Dendritic cell treated with granulocyte-macrophage colony-stimulating factor and Interleukin-4, amounts not matched to agents 40 ng/mL and 50 ng/mL, for 4 days (primary cell): ENCODE measurements at regions not wholly inside any gene's neighbourhood (a gene's known extent, or its start where the extent isn't known, plus 50 kb on each side); places are given as distances from the start of the nearest gene placed in this dataset.
"Not testable (repeated sequence)": the region's sequence is repeated elsewhere in the genome, so short reads cannot be mapped to it uniquely, and the experiment has no call there.

Experiments used
- H3K27ac Mint-ChIP-seq: one replicate; pipeline ENCODE4 v1.8.0; 2022; ENCODE audit warnings: mild to moderate bottlenecking, mixed read lengths
- H3K27me3 Mint-ChIP-seq: one replicate; pipeline ENCODE4 v1.8.0; 2022; ENCODE audit warnings: mild to moderate bottlenecking, mixed read lengths
- H3K36me3 Mint-ChIP-seq: one replicate; pipeline ENCODE4 v1.8.0; 2022; ENCODE audit warnings: low read depth, mixed read lengths
- H3K4me1 Mint-ChIP-seq: one replicate; pipeline ENCODE4 v1.8.0; 2022; ENCODE audit warnings: low read depth, mixed read lengths
- H3K4me3 Mint-ChIP-seq: one replicate; pipeline ENCODE4 v1.8.0; 2022; ENCODE audit warnings: mild to moderate bottlenecking, moderate library complexity, mixed read lengths
- H3K9me3 Mint-ChIP-seq: one replicate; pipeline ENCODE4 v1.8.0; 2022; ENCODE audit warnings: mixed read lengths
- intact Hi-C: fragments of 100-400 bp; cut with micrococcal nuclease; formaldehyde crosslinking; loops from one replicate; pipeline ENCODE4 v1.15.0; 2022

DNA sequence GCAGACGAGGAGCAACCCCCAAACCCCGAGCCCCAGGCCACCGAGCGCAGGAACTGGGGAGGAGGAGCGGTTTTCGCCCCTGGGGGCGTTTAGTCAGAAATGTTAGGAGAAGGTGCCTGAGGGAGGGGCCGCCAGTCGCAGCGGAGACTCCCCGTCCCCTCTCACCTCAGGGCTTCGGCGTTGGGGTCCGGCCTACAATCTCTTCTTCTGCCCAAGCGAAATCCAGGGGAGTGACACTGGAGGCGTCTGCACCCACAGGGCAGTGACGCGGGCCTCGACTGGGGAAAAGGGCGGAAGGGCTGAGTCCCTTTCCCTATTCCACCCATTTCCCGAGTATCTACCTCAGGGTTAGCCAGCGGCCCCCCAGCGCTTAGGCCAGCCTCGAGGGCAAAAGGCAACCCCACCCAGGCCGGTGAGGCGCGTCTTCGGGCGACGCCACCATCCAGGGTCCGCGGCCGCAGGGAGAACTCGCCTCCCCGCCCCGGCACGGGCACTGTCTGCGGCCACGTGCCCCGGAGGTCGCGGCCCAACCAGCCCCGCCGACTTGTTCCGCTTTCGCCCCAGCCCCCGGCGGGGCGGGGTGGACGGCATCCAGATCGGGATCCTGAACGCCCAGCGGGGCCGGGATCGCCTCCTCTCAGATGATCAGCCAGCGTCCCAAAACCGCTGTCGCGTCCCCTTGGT is 118.7 kb upstream of the BARHL2 start:
- peaks cover 17% of the 10 kb centered on the region for H3K4me1 Mint-ChIP-seq
- H3K36me3 Mint-ChIP-seq, result no peaks in the 10 kb centered on the region
- no peaks in the 10 kb centered on the region for H3K9me3 Mint-ChIP-seq
- peak overlapping the region; percentile 54 for H3K4me3 Mint-ChIP-seq
- intact Hi-C loops, result no loop called here
- no peak overlapping the region for H3K27ac Mint-ChIP-seq
- peaks cover 98% of the 10 kb centered on the region for H3K27me3 Mint-ChIP-seq

DNA sequence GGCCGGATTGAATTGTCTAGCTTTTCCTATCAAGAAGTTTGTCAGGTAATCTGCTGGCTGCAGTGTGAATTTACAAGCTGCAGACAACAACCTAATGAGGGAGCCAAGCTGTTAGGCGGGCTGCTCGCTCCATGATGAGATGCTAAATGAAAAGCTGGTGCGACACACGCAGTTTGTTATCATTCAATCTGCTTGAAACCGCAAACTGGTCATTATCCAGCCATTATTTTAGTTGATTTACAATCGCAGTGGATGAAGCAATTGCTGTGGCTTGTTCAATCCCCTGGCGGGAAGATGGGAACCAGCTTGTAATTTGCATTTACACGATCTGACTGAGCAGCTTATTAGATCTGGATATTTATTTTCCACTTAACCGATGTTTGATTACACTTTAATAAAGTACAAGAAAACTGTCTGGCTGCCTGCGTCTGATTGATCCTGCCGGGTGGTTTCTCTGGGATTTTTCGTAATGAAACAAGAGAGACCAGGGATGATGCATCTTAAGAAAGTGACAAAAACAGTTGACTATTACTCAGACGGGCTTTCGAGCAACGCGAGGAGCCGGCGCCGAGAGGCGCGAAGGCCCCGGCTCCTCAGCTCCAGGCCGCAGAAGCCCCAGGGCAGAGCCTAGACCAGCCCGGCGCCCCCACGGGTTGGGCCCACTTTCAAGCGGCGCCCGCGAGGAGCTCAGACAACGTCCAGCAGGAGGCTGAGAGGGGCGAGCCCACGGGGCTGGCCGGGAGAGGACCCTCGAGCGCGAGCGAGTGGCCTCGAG is 118.0 kb upstream of the BARHL2 start:
- Mint-ChIP-seq H3K4me1 (peaks cover 17% of the 10 kb centered on the region), H3K27ac (no peak overlapping the region), H3K9me3 (no peaks in the 10 kb centered on the region), H3K4me3 (peak overlapping the region; percentile 26), H3K27me3 (peaks cover 95% of the 10 kb centered on the region), H3K36me3 (no peaks in the 10 kb centered on the region)
- intact Hi-C loops, result no loop called here

DNA sequence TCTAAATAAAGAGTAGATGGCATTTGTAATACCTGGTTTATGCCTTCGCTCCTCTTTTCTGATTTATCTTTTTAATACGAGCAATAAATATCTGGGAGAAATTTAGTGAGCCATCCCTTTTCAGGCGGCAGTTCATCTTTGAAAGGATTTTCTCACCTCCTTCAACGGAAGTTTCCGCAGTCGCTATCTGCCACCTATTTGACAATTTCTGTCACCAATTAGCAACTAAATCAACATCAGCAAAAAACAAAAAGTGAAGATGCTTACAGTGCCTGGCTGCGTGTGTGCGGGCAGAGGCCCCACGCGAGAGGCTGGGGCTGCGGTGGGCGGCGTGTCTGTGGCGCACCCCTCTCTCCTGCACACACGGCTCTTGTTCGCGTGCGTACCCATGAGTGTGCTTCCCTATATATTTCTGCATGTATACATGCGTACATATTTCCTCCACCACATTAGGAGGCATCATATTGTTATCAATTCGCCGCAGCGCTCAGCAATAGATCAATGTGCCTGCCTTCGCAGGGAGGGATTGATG is 117.3 kb upstream of the BARHL2 start:
- peaks cover 17% of the 10 kb centered on the region for H3K4me1 Mint-ChIP-seq
- peaks cover 94% of the 10 kb centered on the region for H3K27me3 Mint-ChIP-seq
- no peaks in the 10 kb centered on the region for H3K9me3 Mint-ChIP-seq
- intact Hi-C loops, result no loop called here
- no peak overlapping the region for H3K27ac Mint-ChIP-seq
- no peaks in the 10 kb centered on the region for H3K36me3 Mint-ChIP-seq
- H3K4me3 Mint-ChIP-seq, result no peak overlapping the region

DNA sequence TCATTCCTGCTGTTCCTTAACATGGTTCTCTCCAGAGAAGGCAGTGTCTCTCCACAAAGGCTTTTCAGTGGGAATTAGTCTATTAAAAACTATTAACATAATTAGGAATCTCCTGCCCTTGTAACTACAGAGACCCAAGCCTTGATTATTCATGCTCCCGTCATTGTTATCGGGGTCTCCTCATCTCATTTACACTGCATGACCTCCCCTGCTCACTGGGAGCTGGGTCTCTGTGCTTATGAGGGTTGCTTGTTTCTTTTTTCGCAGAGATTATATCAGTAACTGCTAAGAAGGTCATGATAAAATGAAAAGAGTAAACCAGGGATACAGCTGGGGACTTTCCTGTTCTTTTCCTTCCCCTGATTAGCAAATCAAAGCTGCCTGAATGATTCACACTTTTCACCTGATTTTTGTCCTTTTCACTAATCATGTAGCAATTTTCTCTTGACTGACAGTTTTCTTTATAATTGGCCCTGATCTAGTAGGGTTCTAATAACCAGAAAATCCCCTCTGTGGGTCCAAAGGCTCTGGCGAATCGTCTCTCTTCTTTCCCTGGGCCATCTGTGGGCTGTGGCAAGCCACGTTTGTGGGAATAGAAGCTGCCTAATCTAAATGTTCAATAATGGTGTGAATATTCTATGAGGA is 116.5 kb upstream of the BARHL2 start:
- Mint-ChIP-seq H3K27me3 (peaks cover 92% of the 10 kb centered on the region), H3K9me3 (no peaks in the 10 kb centered on the region), H3K36me3 (no peaks in the 10 kb centered on the region), H3K4me1 (peaks cover 17% of the 10 kb centered on the region), H3K4me3 (no peak overlapping the region), H3K27ac (no peak overlapping the region)
- intact Hi-C loops, result no loop called here

DNA sequence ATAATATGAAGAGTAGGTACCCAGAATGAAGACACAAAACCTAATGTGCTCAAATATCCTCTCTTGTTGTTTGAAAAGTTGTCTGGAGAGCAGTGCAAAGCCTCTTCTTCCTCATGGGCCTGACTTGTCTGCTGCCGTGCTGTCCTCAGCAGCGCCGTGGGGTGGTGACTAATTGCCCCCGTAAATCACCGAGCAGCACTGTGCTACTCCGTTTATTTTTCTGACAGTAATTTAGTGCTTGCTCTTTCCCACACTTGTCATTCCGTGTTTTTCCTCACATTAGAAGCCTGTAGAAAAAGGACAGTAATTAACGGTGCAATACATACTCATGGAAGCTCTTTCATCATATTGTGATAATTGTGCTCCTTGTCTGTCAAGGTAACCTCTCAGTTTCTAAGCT is 114.8 kb upstream of the BARHL2 start:
- Mint-ChIP-seq H3K36me3 (no peaks in the 10 kb centered on the region), H3K4me1 (peaks cover 17% of the 10 kb centered on the region), H3K27ac (no peak overlapping the region), H3K9me3 (no peaks in the 10 kb centered on the region), H3K4me3 (no peak overlapping the region), H3K27me3 (peaks cover 88% of the 10 kb centered on the region)
- intact Hi-C loops, result no loop called here

DNA sequence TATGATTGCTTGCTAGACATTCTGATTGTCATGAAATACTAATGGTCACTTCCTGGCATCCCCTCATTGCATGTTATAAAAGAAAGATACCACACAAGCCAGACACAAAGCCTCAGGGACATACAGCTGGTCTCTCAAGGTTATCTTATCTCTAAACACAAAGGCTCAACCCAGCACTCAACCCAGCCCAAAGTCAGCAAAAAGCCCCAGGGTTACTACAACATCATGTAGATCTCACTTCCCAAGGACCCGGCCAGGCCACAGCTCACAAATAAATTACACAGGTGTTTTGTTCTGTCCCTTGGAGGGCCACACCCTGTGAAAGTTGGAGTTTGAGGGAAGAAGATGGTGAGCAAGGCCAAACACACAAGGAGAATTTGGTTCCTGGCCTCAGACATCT is 109.7 kb upstream of the BARHL2 start:
- no peak overlapping the region for H3K4me3 Mint-ChIP-seq
- H3K36me3 Mint-ChIP-seq, result no peaks in the 10 kb centered on the region
- no peaks in the 10 kb centered on the region for H3K9me3 Mint-ChIP-seq
- intact Hi-C loops, result no loop called here
- H3K27me3 Mint-ChIP-seq, result peaks cover 53% of the 10 kb centered on the region
- H3K27ac Mint-ChIP-seq, result no peak overlapping the region
- no peaks in the 10 kb centered on the region for H3K4me1 Mint-ChIP-seq

DNA sequence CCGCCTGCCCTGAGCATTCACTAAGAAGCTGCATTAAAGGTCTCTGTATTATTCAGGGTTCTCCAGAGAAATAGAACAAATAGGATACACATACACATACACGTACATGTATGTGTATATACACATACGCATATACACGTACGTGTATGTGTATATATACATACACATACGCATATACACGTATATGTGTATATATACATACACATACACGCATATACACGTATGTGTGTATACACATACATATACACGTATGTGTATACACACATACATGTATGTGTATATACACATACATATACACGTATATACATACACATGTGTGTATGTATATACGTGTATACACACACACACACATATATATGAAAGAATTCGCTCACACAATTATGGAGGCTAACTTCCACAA is 108.9 kb upstream of the BARHL2 start:
- intact Hi-C loops, result no loop called here
- no peaks in the 10 kb centered on the region for H3K36me3 Mint-ChIP-seq
- H3K4me1 Mint-ChIP-seq, result no peaks in the 10 kb centered on the region
- H3K4me3 Mint-ChIP-seq, result no peak overlapping the region
- H3K27me3 Mint-ChIP-seq, result peaks cover 45% of the 10 kb centered on the region
- H3K9me3 Mint-ChIP-seq, result no peaks in the 10 kb centered on the region
- no peak overlapping the region for H3K27ac Mint-ChIP-seq

DNA sequence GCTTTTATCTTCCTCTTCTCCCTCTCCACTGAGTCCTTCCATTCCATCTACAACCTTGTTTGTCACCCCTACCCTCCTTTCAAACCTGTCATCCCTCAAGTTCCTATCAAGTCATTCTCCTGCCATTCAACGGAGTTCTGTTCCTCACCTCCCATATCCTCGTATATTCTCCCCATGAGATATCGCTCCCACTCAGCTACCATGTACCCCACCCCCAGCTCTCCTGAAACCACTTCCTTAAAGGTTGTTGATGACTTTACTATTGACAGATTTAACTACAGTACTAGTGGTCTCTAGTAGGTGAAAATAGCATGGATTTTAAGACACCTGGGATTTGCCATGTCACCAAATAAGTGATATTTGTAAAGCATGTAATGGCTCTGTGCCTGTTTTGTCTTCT is 107.4 kb upstream of the BARHL2 start:
- no peak overlapping the region for H3K27ac Mint-ChIP-seq
- H3K36me3 Mint-ChIP-seq, result no peaks in the 10 kb centered on the region
- intact Hi-C loops, result no loop called here
- H3K9me3 Mint-ChIP-seq, result no peaks in the 10 kb centered on the region
- no peaks in the 10 kb centered on the region for H3K4me1 Mint-ChIP-seq
- H3K27me3 Mint-ChIP-seq, result peaks cover 33% of the 10 kb centered on the region
- no peak overlapping the region for H3K4me3 Mint-ChIP-seq

DNA sequence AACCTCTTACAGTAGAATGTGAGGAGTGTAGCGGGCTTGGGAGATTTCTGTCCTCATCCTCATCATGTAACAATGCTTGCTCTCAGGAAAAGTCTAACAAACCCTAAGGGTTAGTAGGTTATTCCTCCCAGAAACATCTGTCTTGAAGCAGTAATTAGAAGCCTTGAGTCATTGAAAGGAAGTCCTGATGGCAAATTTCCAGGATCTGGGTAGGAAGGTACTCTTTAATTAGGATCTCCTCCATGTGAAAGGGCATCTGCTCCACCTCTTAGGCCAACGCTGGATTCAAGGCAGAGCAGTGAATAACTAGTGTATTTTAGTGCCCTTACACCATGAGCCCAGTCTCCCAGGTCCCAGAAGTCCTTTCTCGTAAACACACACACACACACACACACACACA is 106.6 kb upstream of the BARHL2 start:
- no peaks in the 10 kb centered on the region for H3K36me3 Mint-ChIP-seq
- no peak overlapping the region for H3K4me3 Mint-ChIP-seq
- H3K4me1 Mint-ChIP-seq, result no peaks in the 10 kb centered on the region
- H3K9me3 Mint-ChIP-seq, result no peaks in the 10 kb centered on the region
- no peak overlapping the region for H3K27ac Mint-ChIP-seq
- intact Hi-C loops, result no loop called here
- H3K27me3 Mint-ChIP-seq, result peaks cover 27% of the 10 kb centered on the region

DNA sequence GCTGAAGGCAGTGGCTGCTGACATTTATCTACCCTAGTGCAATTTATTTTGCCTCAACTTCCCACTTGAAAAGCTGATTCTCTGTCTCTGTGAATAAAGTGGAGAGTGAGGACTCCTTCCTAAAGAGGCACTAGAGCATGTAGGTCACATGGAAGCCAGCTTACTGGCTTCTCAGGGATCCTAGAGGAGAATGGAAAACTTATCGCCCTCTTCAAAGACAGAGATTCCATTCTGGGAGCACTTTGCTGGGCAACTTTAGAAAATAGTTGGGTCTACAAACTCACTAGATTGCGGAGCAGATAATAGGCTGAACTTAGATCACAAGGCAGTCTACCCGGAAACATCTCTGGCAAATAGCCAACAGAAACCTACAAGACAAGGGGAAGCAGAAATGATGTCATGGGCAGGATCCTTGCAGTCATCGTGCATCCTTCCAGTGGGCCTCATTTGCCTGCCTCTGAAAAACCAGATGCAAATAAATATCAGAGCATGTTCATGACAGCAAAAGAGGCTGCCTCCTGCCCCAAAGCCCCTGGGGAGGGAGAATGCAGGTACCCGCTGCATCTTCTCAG is 104.8 kb upstream of the BARHL2 start:
- Mint-ChIP-seq H3K27me3 (peaks cover 14% of the 10 kb centered on the region), H3K4me1 (no peaks in the 10 kb centered on the region), H3K36me3 (no peaks in the 10 kb centered on the region), H3K27ac (no peak overlapping the region), H3K9me3 (no peaks in the 10 kb centered on the region), H3K4me3 (no peak overlapping the region)
- intact Hi-C loops, result no loop called here

DNA sequence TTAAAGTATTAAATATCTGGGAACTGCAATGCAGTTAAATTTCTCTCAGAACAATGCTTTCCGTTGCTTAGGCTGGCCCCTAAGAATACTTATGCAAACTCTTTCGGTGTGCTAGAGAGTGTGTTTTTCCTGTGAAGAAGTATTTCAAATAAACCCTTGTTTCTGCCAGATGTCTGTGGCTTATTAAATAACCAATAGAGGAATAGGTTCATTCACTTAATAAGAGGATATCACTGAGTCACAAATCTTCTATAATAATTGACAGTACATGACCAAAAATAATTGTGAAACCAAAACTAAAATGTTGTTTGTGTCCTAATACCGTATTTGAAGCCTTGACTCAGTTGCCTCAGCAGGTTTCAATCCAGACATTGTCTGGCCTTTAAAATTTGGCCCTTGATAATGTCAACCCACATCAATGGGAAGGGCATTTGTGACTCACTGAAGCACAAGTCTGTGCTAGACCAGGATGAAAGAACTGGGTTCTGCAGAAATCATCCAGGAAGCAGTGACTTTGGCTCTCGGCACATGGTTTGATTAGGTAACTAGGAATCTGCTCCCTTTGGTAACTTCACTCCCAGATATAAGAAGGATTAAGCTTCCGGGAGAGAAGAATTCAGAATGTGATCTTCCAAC is 104.2 kb upstream of the BARHL2 start:
- intact Hi-C loops, result no loop called here
- no peak overlapping the region for H3K4me3 Mint-ChIP-seq
- peaks cover 13% of the 10 kb centered on the region for H3K27me3 Mint-ChIP-seq
- no peak overlapping the region for H3K27ac Mint-ChIP-seq
- H3K36me3 Mint-ChIP-seq, result no peaks in the 10 kb centered on the region
- no peaks in the 10 kb centered on the region for H3K9me3 Mint-ChIP-seq
- H3K4me1 Mint-ChIP-seq, result no peaks in the 10 kb centered on the region

DNA sequence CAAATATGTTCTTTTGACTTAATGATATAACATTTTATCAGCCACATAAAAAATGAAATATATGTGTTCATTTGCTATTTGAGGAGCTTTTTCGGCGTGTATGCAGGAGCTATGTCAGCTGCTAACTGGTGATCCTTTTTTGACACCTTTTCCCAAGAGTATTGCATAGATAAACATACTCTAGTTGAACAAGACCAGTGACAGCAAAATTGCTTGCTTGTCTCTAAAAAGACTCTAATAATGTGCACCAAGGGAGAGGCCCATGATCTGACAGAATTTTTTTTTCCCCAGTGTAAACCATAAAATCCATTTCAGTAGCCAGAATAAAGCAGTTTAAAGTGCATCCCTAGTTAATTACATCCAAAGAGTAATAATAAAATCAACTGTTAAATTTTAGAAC is 103.6 kb upstream of the BARHL2 start:
- intact Hi-C loops, result no loop called here

DNA sequence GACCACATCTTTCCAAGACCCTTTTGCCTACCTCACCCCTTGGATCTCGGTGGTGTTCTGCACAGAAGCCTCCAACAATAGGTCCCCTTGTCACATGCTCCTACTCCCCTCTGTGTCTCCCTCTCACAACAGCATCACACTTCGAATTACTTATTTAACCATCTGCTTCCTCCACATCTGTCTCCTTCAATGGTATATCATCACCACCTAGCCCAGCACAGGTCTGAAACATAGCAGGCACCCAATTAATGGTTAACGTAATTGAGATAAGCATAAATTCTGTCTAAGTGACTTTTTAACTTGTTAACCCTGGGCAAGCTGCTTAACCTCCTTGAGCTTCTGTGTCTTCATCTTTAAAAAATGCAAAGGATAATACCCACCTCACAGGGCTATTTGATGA is 100.3 kb upstream of the BARHL2 start:
- H3K4me3 Mint-ChIP-seq, result no peak overlapping the region
- H3K27ac Mint-ChIP-seq, result no peak overlapping the region
- intact Hi-C loops, result no loop called here
- no peaks in the 10 kb centered on the region for H3K27me3 Mint-ChIP-seq
- no peaks in the 10 kb centered on the region for H3K4me1 Mint-ChIP-seq
- H3K36me3 Mint-ChIP-seq, result no peaks in the 10 kb centered on the region
- H3K9me3 Mint-ChIP-seq, result no peaks in the 10 kb centered on the region

More for the DNA sequence above, 103.6 kb upstream of the BARHL2 start:
- no peaks in the 10 kb centered on the region for H3K4me1 Mint-ChIP-seq
- no peaks in the 10 kb centered on the region for H3K9me3 Mint-ChIP-seq
- H3K27ac Mint-ChIP-seq, result no peak overlapping the region
- no peaks in the 10 kb centered on the region for H3K36me3 Mint-ChIP-seq
- H3K4me3 Mint-ChIP-seq, result no peak overlapping the region
- H3K27me3 Mint-ChIP-seq, result peaks cover 13% of the 10 kb centered on the region

DNA sequence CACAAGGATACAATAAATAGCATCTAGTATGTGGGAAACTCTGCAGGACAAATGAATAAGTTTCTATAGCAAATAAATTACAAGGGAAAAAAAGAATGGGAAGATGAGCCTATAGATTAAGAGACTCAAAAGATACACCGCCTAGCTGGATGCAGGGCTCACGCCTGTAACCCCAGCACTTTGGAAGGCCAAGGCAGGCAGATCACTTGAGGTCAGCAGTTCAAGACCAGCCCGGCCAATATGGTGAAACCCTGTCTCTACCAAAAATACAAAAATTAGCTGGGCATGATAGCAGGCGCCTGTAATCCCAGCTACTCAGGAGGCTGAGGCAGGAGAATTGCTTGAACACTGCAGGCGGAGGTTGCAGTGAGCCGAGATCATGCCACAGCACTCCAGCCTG is 95.1 kb upstream of the BARHL2 start:
- H3K4me3 Mint-ChIP-seq, H3K27me3 Mint-ChIP-seq, H3K4me1 Mint-ChIP-seq, H3K36me3 Mint-ChIP-seq, H3K9me3 Mint-ChIP-seq, intact Hi-C loops, H3K27ac Mint-ChIP-seq: not testable (repeated sequence)
